Ovary (tissue), 7 donors: ENCODE measurements at regions not wholly inside any gene's neighbourhood (a gene's known extent, or its start where the extent isn't known, plus 50 kb on each side); places are given as distances from the start of the nearest gene placed in this dataset.

Experiments
- DNase-seq, 5 donors: peaks; one replicate each; pipeline ENCODE4 v3.0.0-alpha.2; 2019 to 2020
- H3K27ac ChIP-seq, 2 donors: fragments of 200-600 bp; one replicate each; pipeline versions ENCODE4 v1.5.1 to v1.8.0; 2019 to 2022
- H3K27me3 ChIP-seq: fragments of 200-600 bp; one replicate; pipeline ENCODE4 v1.8.0; 2022
- H3K36me3 ChIP-seq: fragments of 200-600 bp; sonication (generic); one replicate; pipeline ENCODE4 v1.5.1; 2019
- H3K4me1 ChIP-seq: one replicate; pipeline ENCODE4 v1.8.1; 2013; ENCODE audit warnings: mild to moderate bottlenecking, moderate library complexity; ENCODE audit not compliant: insufficient read depth
- H3K4me3 ChIP-seq: fragments of 200-600 bp; sonication (generic); one replicate; pipeline ENCODE4 v1.5.1; 2017
- H3K9me3 ChIP-seq, 2 donors: fragments of 200-600 bp in 1 of 2; sonication (generic) in 1 of 2; one replicate each; pipeline versions ENCODE4 v1.5.1 to v1.8.1; 2013 to 2019; ENCODE audit warnings: mild to moderate bottlenecking in 1 of 2, moderate library complexity in 1 of 2
- CTCF ChIP-seq, 3 donors: fragments of 450-650 bp in 2 of 3; fragments of 200-600 bp in 1 of 3; IDR thresholded peaks; one replicate each; pipeline versions ENCODE4 v1.5.1 to v1.8.0; 2016 to 2022; ENCODE audit warnings: antibody characterized with exemption in 3 of 3, mild to moderate bottlenecking in 1 of 3
- EP300 ChIP-seq: sonication (generic); formaldehyde crosslinking; IDR thresholded peaks from one replicate; pipeline ENCODE4 v1.6.1; 2017; ENCODE audit warnings: antibody characterized with exemption
- POLR2A ChIP-seq: fragments of 450-650 bp; IDR thresholded peaks from one replicate; pipeline ENCODE4 v1.6.1; 2017; ENCODE audit warnings: antibody characterized with exemption, mild to moderate bottlenecking, moderate library complexity
- WGBS, 3 donors: extraction: QIAGEN DNeasy Blood & Tissue Kit in 1 of 3; methylation state at CpG; one replicate each; pipeline versions ENCODE4 v1.1.5 to v1.1.7; 2013 to 2017; 5-methylcytosine and 5-hydroxymethylcytosine counted together
- intact Hi-C, 4 donors: fragments of 100-400 bp; cut with DNase I; formaldehyde crosslinking; loops; one replicate each; pipeline versions ENCODE4 v1.11.0 to v1.15.1; 2022 to 2023
- donor health status: DM: no; HTN: no; CAD: no; lungs with moderate emphysema.
- donor health status: DM: no; HTN: no; CAD: no.
- donor health status: Bipolar disorder and iron deficiency.
- donor health status: DM: no; HTN: no; CAD: no.
- donor health status: DM: yes; HTN: yes; CAD: no.

- H3K9me3 ChIP-seq = no peaks in the 10 kb centered on the region
- WGBS, 3 donors = 85 to 100% (median 96%) methylated on average over 1 of the region's 1 CpG
- no peak for DNase-seq
- no peaks in the 10 kb centered on the region for H3K36me3 ChIP-seq
- H3K27ac ChIP-seq = no peak overlapping the region
- TF ChIP-seq EP300 (no peak), CTCF (IDR thresholded peaks at IDR 0.05) (no peak), POLR2A (no peak)
- intact Hi-C loops = no loop called here
- no peaks in the 10 kb centered on the region for H3K27me3 ChIP-seq
- H3K4me1 ChIP-seq = peaks cover 2% of the 10 kb centered on the region
- H3K4me3 ChIP-seq = no peak overlapping the region
Measured at GRCh38 chr7:55305135-55305534, 60.0 kb upstream of the LANCL2 start.

- TF ChIP-seq POLR2A = no peak
- no peak for TF ChIP-seq EP300
- WGBS, 3 donors = 38 to 52% (median 44%) methylated on average over 3 of the region's 3 CpGs
- no peaks in the 10 kb centered on the region for H3K9me3 ChIP-seq
- intact Hi-C loops = no loop called here
- H3K36me3 ChIP-seq = no peaks in the 10 kb centered on the region
- no peaks in the 10 kb centered on the region for H3K27me3 ChIP-seq
- no peak overlapping the region for H3K27ac ChIP-seq
- H3K4me1 ChIP-seq = peaks cover 2% of the 10 kb centered on the region
- no peak overlapping the region for H3K4me3 ChIP-seq
- no peak for DNase-seq
Measured at GRCh38 chr7:55306331-55306730, 58.8 kb upstream of the LANCL2 start.

GRCh38 chr7:55307123-55307916 lies 57.8 kb upstream of the LANCL2 start:
- Histone ChIP-seq H3K9me3 (no peaks in the 10 kb centered on the region), H3K27me3 (no peaks in the 10 kb centered on the region), H3K4me3 (no peak overlapping the region), H3K36me3 (no peaks in the 10 kb centered on the region), H3K4me1 (peaks cover 2% of the 10 kb centered on the region), H3K27ac (no peak overlapping the region)
- WGBS, 3 donors = 91 to 92% (median 91%) methylated on average over 4 of the region's 4 CpGs
- intact Hi-C loops = no loop called here
- TF ChIP-seq EP300 (no peak), CTCF (IDR thresholded peaks at IDR 0.05) (no peak), POLR2A (no peak)
- no peak for DNase-seq

- H3K27me3 ChIP-seq = no peaks in the 10 kb centered on the region
- no peaks in the 10 kb centered on the region for H3K9me3 ChIP-seq
- TF ChIP-seq POLR2A (no peak), CTCF (IDR thresholded peaks at IDR 0.05) (no peak), EP300 (no peak)
- H3K36me3 ChIP-seq = no peaks in the 10 kb centered on the region
- H3K27ac ChIP-seq = no peak overlapping the region
- DNase-seq = no peak
- WGBS, 3 donors = 8 to 21% (median 8%) methylated on average over 3 of the region's 3 CpGs
- intact Hi-C loops = no loop called here
- H3K4me1 ChIP-seq = peaks cover 2% of the 10 kb centered on the region
- no peak overlapping the region for H3K4me3 ChIP-seq
Measured at GRCh38 chr7:55308186-55308929, 56.8 kb upstream of the LANCL2 start.
